PC-3 (cell line): ENCODE measurements at regions not wholly inside any gene's neighbourhood (a gene's known extent, or its start where the extent isn't known, plus 50 kb on each side); places are given as distances from the start of the nearest gene placed in this dataset.

Experiments used
- EZH2 ChIP-seq: fragments of 300-600 bp; sonication (generic); IDR thresholded peaks from one replicate; pipeline ENCODE4 v1.6.1; 2017; ENCODE audit warnings: antibody characterized with exemption, mild to moderate bottlenecking, low read length; ENCODE audit not compliant: unreplicated experiment
- EZH2phosphoT487 ChIP-seq: fragments of 300-600 bp; sonication (generic); IDR thresholded peaks from 2 replicates; pipeline ENCODE4 v1.6.1; 2018; ENCODE audit warnings: mild to moderate bottlenecking, antibody characterized with exemption, low read length, borderline replicate concordance

GRCh38 chr4:169909479-169909878, 116.7 kb downstream of the MFAP3L start:
- TF ChIP-seq EZH2 (no peak), EZH2phosphoT487 (no peak)
